HG03135 (cell line): ENCODE measurements at regions not wholly inside any gene's neighbourhood (a gene's known extent, or its start where the extent isn't known, plus 50 kb on each side); places are given as distances from the start of the nearest gene placed in this dataset.

Experiments
- ATAC-seq: cut with Tn5 transposase; IDR thresholded peaks from one replicate; pipeline ENCODE4 v1.9.1; 2021; ENCODE audit warnings: mild to moderate bottlenecking, moderate library complexity; ENCODE audit not compliant: unreplicated experiment

DNA sequence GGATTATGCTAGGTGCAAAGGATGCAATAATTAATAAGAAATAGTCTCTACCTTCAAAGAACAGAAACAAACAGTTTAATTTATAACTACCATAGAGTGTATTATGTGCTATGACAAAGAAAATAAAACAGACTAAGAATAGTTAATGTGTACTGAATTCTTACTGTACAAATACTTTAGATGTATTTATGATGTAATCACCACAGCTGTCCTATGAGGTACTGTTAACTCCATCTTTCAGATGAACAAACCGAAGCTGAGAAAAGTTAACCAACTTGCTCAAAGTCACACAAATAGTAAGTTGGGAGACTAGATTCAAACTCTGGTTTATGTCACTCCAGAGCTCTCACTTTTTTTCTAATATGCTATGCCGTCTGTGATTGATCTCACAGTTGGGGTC, 77.0 kb upstream of the FGGY start:
- ATAC-seq, result no peak

GRCh38 chr1:59220356-59220755, 76.5 kb upstream of the FGGY start:
- ATAC-seq, result no peak

GRCh38 chr1:59223198-59223597, 73.7 kb upstream of the FGGY start:
- no peak for ATAC-seq

DNA sequence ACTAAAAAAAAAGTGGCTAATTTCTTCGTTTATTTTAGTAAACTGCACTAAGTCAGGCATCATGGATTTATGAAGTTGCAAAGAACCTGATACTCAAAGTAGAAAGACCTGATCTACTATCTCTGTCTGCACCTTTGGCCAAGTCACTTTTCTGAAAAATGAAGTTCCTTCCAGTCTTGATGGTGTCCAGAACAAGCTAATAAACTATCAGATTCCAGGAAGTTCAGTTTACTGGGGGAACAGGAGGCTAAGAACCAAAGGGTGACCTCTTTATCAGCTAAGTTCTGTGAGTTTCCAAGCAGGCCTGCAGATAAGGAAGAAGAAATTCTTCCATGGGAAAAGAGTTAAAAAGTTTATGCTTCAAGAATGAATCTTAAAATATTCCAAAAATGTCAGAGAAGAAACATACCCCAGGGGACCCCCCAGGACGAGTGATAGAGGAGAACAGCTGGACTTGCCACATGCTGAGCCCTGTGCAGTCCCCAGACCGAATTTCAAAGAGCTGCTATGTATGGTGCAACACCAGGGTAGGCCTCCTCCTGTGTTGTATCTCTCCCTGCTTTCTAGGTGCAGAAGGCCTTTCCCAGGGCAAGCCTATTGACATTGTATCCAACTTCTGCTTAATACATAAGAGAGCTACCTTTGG, 72.8 kb upstream of the FGGY start:
- ATAC-seq, result no peak

DNA sequence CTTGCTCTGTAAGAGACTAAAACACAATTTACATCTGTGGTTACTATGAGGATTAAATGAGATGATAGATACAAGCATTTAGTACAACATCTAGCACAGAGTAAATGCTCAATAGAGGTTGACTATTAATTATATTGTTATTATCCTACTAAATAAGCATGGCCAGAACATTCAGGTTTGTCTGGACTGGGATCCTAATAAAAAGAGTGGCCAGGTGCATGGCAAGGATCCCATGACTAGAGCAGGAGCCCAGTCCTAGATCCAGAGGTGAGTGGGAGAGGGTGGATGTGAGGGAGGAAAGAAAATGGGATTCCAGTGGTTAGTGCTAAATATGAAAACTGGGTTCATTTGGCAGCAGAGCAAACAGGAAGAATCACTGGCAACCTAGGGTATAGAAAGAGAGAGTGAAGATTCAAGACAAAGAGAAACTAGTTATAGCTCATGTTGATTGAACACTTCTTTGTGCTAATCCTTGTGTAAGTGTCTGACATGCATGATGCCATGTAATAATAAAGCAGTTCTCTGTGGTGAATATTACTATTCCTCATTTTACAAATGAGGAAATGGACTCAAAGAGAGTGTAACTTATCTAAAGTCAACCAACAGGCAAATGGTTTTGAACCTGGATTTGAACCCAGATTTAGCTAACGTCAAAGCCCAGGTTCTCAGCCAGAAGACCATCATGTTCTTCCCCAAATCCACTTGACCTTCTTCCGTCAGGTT, 71.1 kb upstream of the FGGY start:
- no peak for ATAC-seq

- no peak for ATAC-seq
Measured at GRCh38 chr1:59229138-59229537, 67.8 kb upstream of the FGGY start.

- no peak for ATAC-seq
Measured at GRCh38 chr1:59230622-59231021, 66.3 kb upstream of the FGGY start.

GRCh38 chr1:59232216-59232615, 64.7 kb upstream of the FGGY start:
- ATAC-seq, result no peak

GRCh38 chr1:59233444-59233843, 63.5 kb upstream of the FGGY start:
- no peak for ATAC-seq

DNA sequence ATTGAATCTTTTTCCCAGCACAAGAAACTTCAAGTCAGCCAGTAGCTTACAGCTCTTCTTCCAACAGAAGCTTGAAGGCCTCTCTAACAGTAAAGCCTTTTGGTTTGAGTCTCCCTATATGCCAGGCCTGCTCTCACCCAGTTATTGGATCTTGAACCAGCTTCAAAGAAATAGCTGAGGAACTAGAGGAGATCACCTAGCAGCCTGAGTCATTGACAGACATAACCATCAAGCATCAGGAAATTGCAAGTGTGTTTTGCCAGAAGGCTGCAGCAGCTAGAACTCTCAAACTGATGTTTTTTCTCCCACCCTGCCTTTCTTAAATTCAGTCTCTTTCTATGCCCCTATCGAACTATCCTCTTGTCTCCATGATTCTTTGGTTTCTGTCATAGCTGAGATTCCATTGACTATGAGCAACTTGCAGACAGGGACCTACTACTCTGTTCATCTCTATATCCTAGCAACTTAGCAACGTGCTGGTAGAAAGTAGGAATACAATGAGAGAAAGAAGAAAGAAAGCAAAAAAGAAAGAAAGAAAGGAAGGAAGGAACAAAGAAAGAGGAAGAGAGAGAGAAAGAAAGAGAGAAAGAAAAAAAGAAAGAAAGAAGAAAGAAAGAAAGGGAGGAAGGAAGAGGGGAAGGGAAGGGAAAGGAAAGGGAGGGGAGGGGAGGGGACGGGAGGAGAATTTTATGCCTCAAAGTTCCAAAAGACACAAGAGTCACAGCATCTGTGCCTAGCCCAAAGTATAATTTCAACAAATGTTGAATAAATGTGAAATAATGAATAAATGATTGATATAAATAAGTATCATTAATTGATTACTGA, 60.0 kb upstream of the FGGY start:
- ATAC-seq, result no peak

- ATAC-seq, result no peak
Measured at GRCh38 chr1:59237900-59238299, 59.0 kb upstream of the FGGY start.

DNA sequence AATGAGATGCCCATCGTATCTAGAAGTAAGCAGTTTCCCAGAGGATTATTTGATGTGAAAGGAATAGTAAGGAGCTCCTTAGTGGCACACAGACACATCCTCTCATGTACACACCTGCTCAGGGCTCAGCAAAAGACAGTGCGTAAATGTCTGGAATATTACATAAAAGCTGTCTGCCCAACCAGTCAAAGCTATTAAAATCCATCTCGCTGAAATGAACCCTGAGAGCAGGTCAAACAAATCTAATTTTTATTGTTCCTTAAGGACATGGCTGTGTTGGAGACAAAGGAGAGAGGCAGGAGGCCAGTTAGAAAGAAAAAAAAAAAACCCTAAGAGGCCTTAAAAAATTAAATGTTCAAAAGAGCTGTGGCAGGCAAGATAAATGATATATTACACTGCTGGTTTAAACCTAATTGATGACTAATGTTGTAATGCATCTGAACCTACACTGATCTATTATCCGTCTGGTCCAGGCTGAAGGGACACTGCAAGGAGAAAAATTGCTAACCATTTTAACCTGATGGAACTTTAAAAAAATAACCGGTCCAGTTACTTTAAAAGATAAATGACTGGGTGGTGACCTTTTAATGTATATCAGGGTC, 58.5 kb upstream of the FGGY start:
- no peak for ATAC-seq

DNA sequence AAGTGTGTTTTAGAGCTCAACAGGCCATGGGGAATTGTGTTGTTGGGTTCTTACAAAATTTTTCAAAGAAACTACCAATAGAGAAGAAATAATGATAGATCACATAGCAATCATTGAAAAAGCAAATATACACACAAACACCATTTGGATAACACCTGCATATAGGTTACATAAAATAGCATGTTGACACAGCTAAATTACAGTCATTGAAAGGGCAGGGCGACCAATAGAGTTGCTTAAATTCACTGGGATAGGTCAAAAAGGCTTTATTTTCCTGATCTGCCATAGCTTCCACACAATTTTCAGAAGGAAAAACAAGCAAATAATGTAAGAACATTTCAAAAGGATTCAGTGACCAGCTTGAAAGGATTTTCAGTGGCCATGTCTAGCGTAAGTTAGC, 57.9 kb upstream of the FGGY start:
- ATAC-seq, result no peak

GRCh38 chr1:59241909-59242308, 55.0 kb upstream of the FGGY start:
- no peak for ATAC-seq

DNA sequence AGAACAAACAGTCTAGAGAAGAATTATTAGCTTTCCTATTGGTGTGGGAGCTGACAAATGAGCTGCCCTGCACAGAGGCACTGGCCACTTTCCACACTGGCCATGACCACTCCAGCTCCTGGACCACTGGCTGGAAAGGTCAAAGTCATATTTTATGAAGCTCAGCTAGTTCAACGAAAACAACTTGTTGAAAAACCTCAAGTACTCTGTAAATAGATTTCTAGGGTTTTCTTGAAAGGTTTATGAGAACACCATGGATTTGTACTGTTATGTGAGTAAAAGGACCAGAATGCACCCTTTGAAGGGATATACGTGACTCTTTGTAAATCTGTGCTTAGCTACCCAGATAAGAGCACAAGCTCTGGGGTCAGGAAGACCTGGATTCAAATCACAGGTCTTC, 54.5 kb upstream of the FGGY start:
- ATAC-seq, result no peak

- no peak for ATAC-seq
Measured at GRCh38 chr1:59243550-59243949, 53.3 kb upstream of the FGGY start.

DNA sequence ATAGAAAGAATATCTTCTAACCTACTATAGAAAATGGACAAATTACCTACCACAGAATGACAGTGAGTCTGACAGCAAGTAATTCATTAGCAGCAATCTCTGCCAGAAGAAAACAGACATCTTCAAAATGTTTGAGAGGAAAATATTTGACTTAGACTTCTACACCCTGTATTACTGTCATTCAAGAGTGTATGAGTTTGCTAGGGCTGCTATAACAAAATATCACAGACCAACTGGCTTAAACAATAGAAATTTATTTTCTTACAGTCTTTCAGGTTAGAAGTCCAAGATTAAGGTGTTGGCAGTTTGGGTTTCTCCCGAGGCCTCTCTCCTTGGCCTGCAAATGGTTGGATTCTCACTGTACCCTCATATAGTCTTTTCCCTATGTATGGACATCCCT, 52.9 kb upstream of the FGGY start:
- no peak for ATAC-seq

DNA sequence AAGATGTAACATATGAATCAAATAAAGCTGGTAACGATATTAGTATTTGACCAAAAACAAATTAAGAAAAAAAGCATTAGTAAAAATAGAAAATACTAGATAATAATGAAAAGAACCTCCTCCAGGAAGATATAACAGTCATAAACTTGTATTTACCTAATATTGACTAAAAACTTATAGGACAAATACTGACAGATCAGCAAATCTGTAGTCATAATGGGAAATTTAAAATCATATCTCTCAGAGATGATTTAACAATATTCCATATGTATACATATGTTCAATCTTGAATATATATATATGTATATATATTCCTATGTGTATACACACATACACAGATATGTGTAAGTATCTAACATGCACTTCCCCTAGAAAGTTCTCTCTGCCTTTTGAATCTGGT, 52.0 kb upstream of the FGGY start:
- no peak for ATAC-seq
